GM12874 (cell line): ENCODE measurements at regions not wholly inside any gene's neighbourhood (a gene's known extent, or its start where the extent isn't known, plus 50 kb on each side); places are given as distances from the start of the nearest gene placed in this dataset.

Experiments used
- TF ChIP-seq, protein P1 (sequence below): IDR thresholded peaks from 2 replicates; pipeline ENCODE4 v1.5.1; 2011; ENCODE audit warnings: low read depth, mild to moderate bottlenecking, control low read depth, low read length, moderate library complexity; ENCODE audit not compliant: insufficient read depth

GRCh38 chr5:58143727-58144126 is 316.2 kb downstream of the PLK2 start:
- TF ChIP-seq, protein P1, sequence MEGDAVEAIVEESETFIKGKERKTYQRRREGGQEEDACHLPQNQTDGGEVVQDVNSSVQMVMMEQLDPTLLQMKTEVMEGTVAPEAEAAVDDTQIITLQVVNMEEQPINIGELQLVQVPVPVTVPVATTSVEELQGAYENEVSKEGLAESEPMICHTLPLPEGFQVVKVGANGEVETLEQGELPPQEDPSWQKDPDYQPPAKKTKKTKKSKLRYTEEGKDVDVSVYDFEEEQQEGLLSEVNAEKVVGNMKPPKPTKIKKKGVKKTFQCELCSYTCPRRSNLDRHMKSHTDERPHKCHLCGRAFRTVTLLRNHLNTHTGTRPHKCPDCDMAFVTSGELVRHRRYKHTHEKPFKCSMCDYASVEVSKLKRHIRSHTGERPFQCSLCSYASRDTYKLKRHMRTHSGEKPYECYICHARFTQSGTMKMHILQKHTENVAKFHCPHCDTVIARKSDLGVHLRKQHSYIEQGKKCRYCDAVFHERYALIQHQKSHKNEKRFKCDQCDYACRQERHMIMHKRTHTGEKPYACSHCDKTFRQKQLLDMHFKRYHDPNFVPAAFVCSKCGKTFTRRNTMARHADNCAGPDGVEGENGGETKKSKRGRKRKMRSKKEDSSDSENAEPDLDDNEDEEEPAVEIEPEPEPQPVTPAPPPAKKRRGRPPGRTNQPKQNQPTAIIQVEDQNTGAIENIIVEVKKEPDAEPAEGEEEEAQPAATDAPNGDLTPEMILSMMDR: no peak

DNA sequence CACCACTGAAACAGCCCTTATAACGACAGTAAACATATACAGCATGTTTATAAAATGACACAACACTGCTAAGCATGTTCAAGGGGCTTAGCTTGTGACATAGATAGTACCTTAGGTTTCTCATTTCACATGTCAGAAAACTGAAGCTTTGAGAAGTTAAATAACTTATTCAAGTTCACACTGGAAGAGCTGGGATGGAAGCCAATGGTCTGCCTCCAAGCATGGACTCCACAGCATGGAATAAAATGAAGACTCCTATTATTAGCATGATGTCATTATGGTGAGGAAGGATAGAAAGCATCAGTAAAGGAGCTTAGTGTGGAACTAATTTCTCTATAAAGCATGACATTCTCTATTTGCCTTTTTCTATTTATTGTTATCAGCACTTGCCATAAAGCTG is 316.7 kb downstream of the PLK2 start:
- TF ChIP-seq, protein P1: no peak

DNA sequence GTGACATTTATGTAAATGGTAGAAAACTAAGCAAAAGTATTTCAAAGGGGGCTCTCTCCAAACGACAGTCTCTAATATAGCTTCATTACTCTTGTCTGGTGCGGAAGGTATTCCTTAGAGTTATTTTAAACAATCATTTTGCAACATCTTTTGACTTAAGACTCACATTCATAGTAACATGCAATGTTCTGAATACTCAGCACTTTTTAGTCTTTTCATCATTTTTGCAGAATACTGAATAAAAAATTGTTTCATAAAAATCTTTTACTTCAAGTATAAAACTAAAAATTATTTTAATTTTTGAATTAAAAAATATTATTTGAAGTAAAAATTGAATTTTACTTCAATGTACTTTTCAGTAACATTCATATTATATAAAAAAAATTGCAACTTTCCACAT is 321.1 kb downstream of the PLK2 start:
- TF ChIP-seq, protein P1: no peak

GRCh38 chr5:58136406-58136805 is 323.5 kb downstream of the PLK2 start:
- TF ChIP-seq, protein P1: no peak

- TF ChIP-seq, protein P1: no peak
Measured at GRCh38 chr5:58135571-58136335, 324.1 kb downstream of the PLK2 start.

GRCh38 chr5:58133631-58134296 is 326.1 kb downstream of the PLK2 start:
- TF ChIP-seq, protein P1: no peak

- TF ChIP-seq, protein P1: no peak
Measured at GRCh38 chr5:58133216-58133615, 326.7 kb downstream of the PLK2 start.
